Sigmoid colon (tissue), 6 donors: ENCODE measurements at regions not wholly inside any gene's neighbourhood (a gene's known extent, or its start where the extent isn't known, plus 50 kb on each side); places are given as distances from the start of the nearest gene placed in this dataset.

Source experiments
- DNase-seq: peaks from one replicate; pipeline ENCODE4 v3.0.0-alpha.2; 2019
- H3K27ac ChIP-seq, 4 donors: fragments of 200-600 bp; sonication (generic); one replicate each; pipeline ENCODE4 v1.5.1; 2016 to 2019; ENCODE audit warnings: mild to moderate bottlenecking in 1 of 4
- H3K27me3 ChIP-seq, 3 donors: fragments of 200-600 bp; sonication (generic); one replicate each; pipeline ENCODE4 v1.5.1; 2019; ENCODE audit warnings: mild to moderate bottlenecking in 1 of 3
- H3K36me3 ChIP-seq, 4 donors: fragments of 200-600 bp; sonication (generic); one replicate each; pipeline ENCODE4 v1.5.1; 2016 to 2019
- H3K4me1 ChIP-seq, 4 donors: fragments of 200-600 bp; sonication (generic); one replicate each; pipeline ENCODE4 v1.5.1; 2017 to 2019
- H3K4me3 ChIP-seq, 4 donors: fragments of 200-600 bp; sonication (generic); one replicate each; pipeline ENCODE4 v1.5.1; 2017 to 2019; ENCODE audit warnings: mild to moderate bottlenecking in 2 of 4, moderate library complexity in 1 of 4
- H3K9me3 ChIP-seq, 4 donors: fragments of 200-600 bp in 3 of 4; sonication (generic) in 3 of 4; one replicate each; pipeline versions ENCODE4 v1.5.1 to v1.6.1; 2013 to 2019
- CTCF ChIP-seq, 4 experiments: fragments of 450-650 bp in 3 of 4; fragments of 200-600 bp in 1 of 4; IDR thresholded peaks; one replicate each; pipeline ENCODE4 v1.5.1; 2016 to 2019; ENCODE audit warnings: antibody characterized with exemption in 4 of 4, mild to moderate bottlenecking in 3 of 4, moderate library complexity in 2 of 4
- EP300 ChIP-seq, 4 donors: sonication (generic); formaldehyde crosslinking; IDR thresholded peaks; one replicate each; pipeline ENCODE4 v1.6.1; 2017; ENCODE audit warnings: antibody characterized with exemption in 4 of 4
- POLR2A ChIP-seq, 2 donors: fragments of 450-650 bp; IDR thresholded peaks; one replicate each; pipeline ENCODE4 v1.6.1; 2016; ENCODE audit warnings: antibody characterized with exemption in 2 of 2, mild to moderate bottlenecking in 2 of 2, moderate library complexity in 2 of 2
- POLR2AphosphoS5 ChIP-seq, 4 donors: sonication (generic); formaldehyde crosslinking; IDR thresholded peaks; one replicate each; pipeline ENCODE4 v1.6.1; 2017; ENCODE audit warnings: antibody characterized with exemption in 4 of 4
- WGBS, 2 donors: extraction: QIAGEN DNeasy Blood & Tissue Kit; methylation state at CpG; one replicate each; pipeline ENCODE4 v1.1.7; 2013; 5-methylcytosine and 5-hydroxymethylcytosine counted together
- intact Hi-C: fragments of 100-400 bp; cut with DNase I; formaldehyde crosslinking; loops from one replicate; pipeline ENCODE4 v1.15.1; 2023
- donor health status: healthy with polysubstance abuse.
- donor health status: healthy.

- Histone ChIP-seq H3K27me3 (no peaks in the 10 kb centered on the region), H3K4me1 (peaks cover 0 to 7% (median 0%) of the 10 kb centered on the region in 4 donors), H3K9me3 (no peaks in the 10 kb centered on the region), H3K27ac (no peak overlapping the region), H3K36me3 (no peaks in the 10 kb centered on the region), H3K4me3 (no peak overlapping the region)
- no peak for DNase-seq
- 65 to 68% methylated on average over 2 of the region's 2 CpGs for WGBS, 2 donors
- TF ChIP-seq POLR2AphosphoS5 (IDR thresholded peaks at IDR 0.05) (no peak), CTCF (IDR thresholded peaks at IDR 0.05) (no peak), POLR2A (IDR thresholded peaks at IDR 0.05) (no peak), EP300 (IDR thresholded peaks at IDR 0.05) (no peak)
- intact Hi-C loops, result no loop called here
These were observed 72.9 kb upstream of the KRAS start for GRCh38 chr12:25323581-25323982.

GRCh38 chr12:25322918-25323531 lies 72.3 kb upstream of the KRAS start:
- Histone ChIP-seq H3K4me1 (peaks cover 0 to 7% (median 0%) of the 10 kb centered on the region in 4 donors), H3K27ac (no peak overlapping the region), H3K27me3 (no peaks in the 10 kb centered on the region), H3K9me3 (no peaks in the 10 kb centered on the region), H3K4me3 (no peak overlapping the region), H3K36me3 (no peaks in the 10 kb centered on the region)
- DNase-seq, result no peak
- TF ChIP-seq POLR2A (IDR thresholded peaks at IDR 0.05) (no peak), CTCF (IDR thresholded peaks at IDR 0.05) (no peak), EP300 (IDR thresholded peaks at IDR 0.05) (no peak), POLR2AphosphoS5 (IDR thresholded peaks at IDR 0.05) (no peak)
- intact Hi-C loops, result no loop called here
- WGBS, 2 donors, result 6 to 21% methylated on average over 3 of the region's 3 CpGs

DNA sequence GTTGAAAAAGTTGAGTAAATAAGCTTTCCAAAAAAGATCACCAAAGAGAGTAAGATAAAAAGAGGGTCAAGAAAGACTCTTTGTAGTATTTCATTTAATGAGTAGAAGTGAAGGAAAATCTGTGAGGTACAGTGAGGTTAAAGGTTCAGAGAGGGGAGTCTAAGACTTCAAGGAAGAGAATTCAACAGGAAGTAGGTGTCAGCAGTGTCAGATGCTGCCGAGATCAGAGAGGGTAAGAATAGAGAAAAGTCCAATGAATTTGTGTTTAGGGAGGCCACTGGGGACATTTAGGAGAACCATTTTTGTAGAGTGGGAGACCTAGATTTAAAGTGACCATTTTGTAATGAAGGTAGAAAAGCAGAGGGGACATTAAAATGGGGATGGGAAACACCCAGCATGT lies 71.6 kb upstream of the KRAS start:
- WGBS, 2 donors, result 18 to 22% methylated on average over 1 of the region's 1 CpG
- Histone ChIP-seq H3K27me3 (no peaks in the 10 kb centered on the region), H3K9me3 (no peaks in the 10 kb centered on the region), H3K4me1 (peaks cover 0 to 7% (median 0%) of the 10 kb centered on the region in 4 donors), H3K36me3 (no peaks in the 10 kb centered on the region), H3K27ac (no peak overlapping the region), H3K4me3 (no peak overlapping the region)
- DNase-seq, result no peak
- no peak for TF ChIP-seq POLR2AphosphoS5 (IDR thresholded peaks at IDR 0.05)
- TF ChIP-seq CTCF (IDR thresholded peaks at IDR 0.05), result no peak
- no peak for TF ChIP-seq EP300 (IDR thresholded peaks at IDR 0.05)
- no peak for TF ChIP-seq POLR2A (IDR thresholded peaks at IDR 0.05)
- intact Hi-C loops, result no loop called here

- Histone ChIP-seq H3K4me1 (peaks cover 0 to 7% (median 0%) of the 10 kb centered on the region in 4 donors), H3K27ac (no peak overlapping the region), H3K9me3 (no peaks in the 10 kb centered on the region), H3K27me3 (no peaks in the 10 kb centered on the region), H3K4me3 (no peak overlapping the region), H3K36me3 (no peaks in the 10 kb centered on the region)
- DNase-seq, result no peak
- no peak for TF ChIP-seq POLR2A (IDR thresholded peaks at IDR 0.05)
- no peak for TF ChIP-seq POLR2AphosphoS5 (IDR thresholded peaks at IDR 0.05)
- TF ChIP-seq CTCF (IDR thresholded peaks at IDR 0.05), result no peak
- TF ChIP-seq EP300 (IDR thresholded peaks at IDR 0.05), result no peak
- WGBS, 2 donors, result 92 to 93% methylated on average over 4 of the region's 4 CpGs
- intact Hi-C loops, result no loop called here
These were observed 71.0 kb upstream of the KRAS start for GRCh38 chr12:25321772-25322171.
